ENCODE measurements at regions not wholly inside any gene's neighbourhood (a gene's known extent, or its start where the extent isn't known, plus 50 kb on each side); places are given as distances from the start of the nearest gene placed in this dataset.

GRCh38 chr6:73884540-73884939 lies 188.5 kb downstream of the CD109 start:
- no peak for TF ChIP-seq RAD21 (IDR thresholded peaks at IDR 0.05; ENCODE audit: low read depth)
- TF ChIP-seq USF1 (IDR thresholded peaks at IDR 0.05) = no peak
- TF ChIP-seq EP300 (IDR thresholded peaks at IDR 0.05; ENCODE audit: borderline replicate concordance) = no peak
- TF ChIP-seq FOXM1 (IDR thresholded peaks at IDR 0.05; ENCODE audit: borderline replicate concordance, low read depth) = no peak
- no peak for TF ChIP-seq CREB1 (IDR thresholded peaks at IDR 0.05; ENCODE audit: low read depth)
- no peak for TF ChIP-seq TAF1 (IDR thresholded peaks at IDR 0.05; ENCODE audit: low read depth)

- TF ChIP-seq, protein P1, sequence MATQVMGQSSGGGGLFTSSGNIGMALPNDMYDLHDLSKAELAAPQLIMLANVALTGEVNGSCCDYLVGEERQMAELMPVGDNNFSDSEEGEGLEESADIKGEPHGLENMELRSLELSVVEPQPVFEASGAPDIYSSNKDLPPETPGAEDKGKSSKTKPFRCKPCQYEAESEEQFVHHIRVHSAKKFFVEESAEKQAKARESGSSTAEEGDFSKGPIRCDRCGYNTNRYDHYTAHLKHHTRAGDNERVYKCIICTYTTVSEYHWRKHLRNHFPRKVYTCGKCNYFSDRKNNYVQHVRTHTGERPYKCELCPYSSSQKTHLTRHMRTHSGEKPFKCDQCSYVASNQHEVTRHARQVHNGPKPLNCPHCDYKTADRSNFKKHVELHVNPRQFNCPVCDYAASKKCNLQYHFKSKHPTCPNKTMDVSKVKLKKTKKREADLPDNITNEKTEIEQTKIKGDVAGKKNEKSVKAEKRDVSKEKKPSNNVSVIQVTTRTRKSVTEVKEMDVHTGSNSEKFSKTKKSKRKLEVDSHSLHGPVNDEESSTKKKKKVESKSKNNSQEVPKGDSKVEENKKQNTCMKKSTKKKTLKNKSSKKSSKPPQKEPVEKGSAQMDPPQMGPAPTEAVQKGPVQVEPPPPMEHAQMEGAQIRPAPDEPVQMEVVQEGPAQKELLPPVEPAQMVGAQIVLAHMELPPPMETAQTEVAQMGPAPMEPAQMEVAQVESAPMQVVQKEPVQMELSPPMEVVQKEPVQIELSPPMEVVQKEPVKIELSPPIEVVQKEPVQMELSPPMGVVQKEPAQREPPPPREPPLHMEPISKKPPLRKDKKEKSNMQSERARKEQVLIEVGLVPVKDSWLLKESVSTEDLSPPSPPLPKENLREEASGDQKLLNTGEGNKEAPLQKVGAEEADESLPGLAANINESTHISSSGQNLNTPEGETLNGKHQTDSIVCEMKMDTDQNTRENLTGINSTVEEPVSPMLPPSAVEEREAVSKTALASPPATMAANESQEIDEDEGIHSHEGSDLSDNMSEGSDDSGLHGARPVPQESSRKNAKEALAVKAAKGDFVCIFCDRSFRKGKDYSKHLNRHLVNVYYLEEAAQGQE (IDR thresholded peaks at IDR 0.05; ENCODE audit: low read depth) = no peak
- TF ChIP-seq TAF1 (IDR thresholded peaks at IDR 0.05; ENCODE audit: low read depth) = no peak
- no peak for TF ChIP-seq NFIC (IDR thresholded peaks at IDR 0.05)
- TF ChIP-seq, protein P2, sequence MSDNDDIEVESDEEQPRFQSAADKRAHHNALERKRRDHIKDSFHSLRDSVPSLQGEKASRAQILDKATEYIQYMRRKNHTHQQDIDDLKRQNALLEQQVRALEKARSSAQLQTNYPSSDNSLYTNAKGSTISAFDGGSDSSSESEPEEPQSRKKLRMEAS (IDR thresholded peaks at IDR 0.05) = no peak
- TF ChIP-seq EP300 (IDR thresholded peaks at IDR 0.05; ENCODE audit: borderline replicate concordance) = no peak
- TF ChIP-seq USF1 (IDR thresholded peaks at IDR 0.05) = no peak
- no peak for TF ChIP-seq FOXM1 (IDR thresholded peaks at IDR 0.05; ENCODE audit: borderline replicate concordance, low read depth)
- no peak for TF ChIP-seq ZBTB7A (IDR thresholded peaks at IDR 0.05; ENCODE audit: low read depth)
- TF ChIP-seq EGR1 (IDR thresholded peaks at IDR 0.05) = no peak
- no peak for TF ChIP-seq TEAD4 (IDR thresholded peaks at IDR 0.05)
- no peak for TF ChIP-seq CREB1 (IDR thresholded peaks at IDR 0.05; ENCODE audit: low read depth)
- TF ChIP-seq RAD21 (IDR thresholded peaks at IDR 0.05; ENCODE audit: low read depth) = no peak
- no peak for TF ChIP-seq YY1 (IDR thresholded peaks at IDR 0.05; ENCODE audit: low read depth)
- no peak for TF ChIP-seq CEBPB (IDR thresholded peaks at IDR 0.05)
- no peak for TF ChIP-seq TCF12 (IDR thresholded peaks at IDR 0.05; ENCODE audit: low read depth)
Observed at GRCh38 chr6:73879501-73880293, 183.7 kb downstream of the CD109 start.

GRCh38 chr6:73878403-73878802 lies 182.4 kb downstream of the CD109 start:
- TF ChIP-seq CEBPB (IDR thresholded peaks at IDR 0.05) (no peak), NFIC (IDR thresholded peaks at IDR 0.05) (no peak), CREB1 (IDR thresholded peaks at IDR 0.05; ENCODE audit: low read depth) (no peak), TEAD4 (IDR thresholded peaks at IDR 0.05) (no peak), TCF12 (IDR thresholded peaks at IDR 0.05; ENCODE audit: low read depth) (no peak), USF1 (IDR thresholded peaks at IDR 0.05) (no peak), EP300 (IDR thresholded peaks at IDR 0.05; ENCODE audit: borderline replicate concordance) (no peak), TAF1 (IDR thresholded peaks at IDR 0.05; ENCODE audit: low read depth) (no peak), YY1 (IDR thresholded peaks at IDR 0.05; ENCODE audit: low read depth) (no peak), EGR1 (IDR thresholded peaks at IDR 0.05) (no peak), ZBTB7A (IDR thresholded peaks at IDR 0.05; ENCODE audit: low read depth) (no peak), RAD21 (IDR thresholded peaks at IDR 0.05; ENCODE audit: low read depth) (no peak), FOXM1 (IDR thresholded peaks at IDR 0.05; ENCODE audit: borderline replicate concordance, low read depth) (no peak)
- TF ChIP-seq, protein P1 (IDR thresholded peaks at IDR 0.05; ENCODE audit: low read depth) = no peak
- TF ChIP-seq, protein P2 (IDR thresholded peaks at IDR 0.05) = no peak

All from Ishikawa (cell line).